H9 (cell line): ENCODE measurements at regions not wholly inside any gene's neighbourhood (a gene's known extent, or its start where the extent isn't known, plus 50 kb on each side); places are given as distances from the start of the nearest gene placed in this dataset.

Experiments
- DNase-seq: peaks from one replicate; pipeline ENCODE4 v3.0.0-alpha.2; 2017
- H2AFZ ChIP-seq: one replicate; pipeline ENCODE4 v1.6.1; 2013; ENCODE audit warnings: mild to moderate bottlenecking, low read length, control low read depth, moderate library complexity
- H2AK5ac ChIP-seq: 2 replicates; pipeline ENCODE4 v1.6.1; 2013; ENCODE audit warnings: low read length, control low read depth, mixed read lengths; ENCODE audit not compliant: insufficient read length
- H2BK120ac ChIP-seq: one replicate; pipeline ENCODE4 v1.6.1; 2013; ENCODE audit warnings: low read depth, mild to moderate bottlenecking, low read length, control low read depth, inconsistent platforms; ENCODE audit not compliant: poor library complexity, severe bottlenecking
- H2BK12ac ChIP-seq: 2 replicates; pipeline ENCODE4 v1.6.1; 2013; ENCODE audit warnings: low read length, control low read depth, mixed read lengths, low read depth; ENCODE audit not compliant: insufficient read length
- H2BK15ac ChIP-seq: 2 replicates; pipeline ENCODE4 v1.6.1; 2013; ENCODE audit warnings: low read depth, low read length, control low read depth
- H2BK20ac ChIP-seq: one replicate; pipeline ENCODE4 v1.6.1; 2013; ENCODE audit warnings: low read depth, mild to moderate bottlenecking, low read length, control low read depth, inconsistent platforms; ENCODE audit not compliant: poor library complexity, severe bottlenecking
- H2BK5ac ChIP-seq: 2 replicates; pipeline ENCODE4 v1.6.1; 2013; ENCODE audit warnings: low read length, control low read depth, mixed read lengths; ENCODE audit not compliant: insufficient read length
- H3K14ac ChIP-seq: 2 replicates; pipeline ENCODE4 v1.6.1; 2013; ENCODE audit warnings: low read length, control low read depth; ENCODE audit not compliant: insufficient read depth
- H3K18ac ChIP-seq: 2 replicates; pipeline ENCODE4 v1.6.1; 2013; ENCODE audit warnings: low read depth, mild to moderate bottlenecking, mixed read lengths, low read length, control low read depth; ENCODE audit not compliant: insufficient read length
- H3K23ac ChIP-seq: 2 replicates; pipeline ENCODE4 v1.6.1; 2013; ENCODE audit warnings: low read length, control low read depth, mixed read lengths, low read depth; ENCODE audit not compliant: insufficient read length
- H3K23me2 ChIP-seq: 2 replicates; pipeline ENCODE4 v1.6.1; 2013; ENCODE audit warnings: low read depth, mild to moderate bottlenecking, mixed read lengths, low read length, control low read depth; ENCODE audit not compliant: insufficient read length, poor library complexity, severe bottlenecking
- H3K27ac ChIP-seq: 2 replicates; pipeline ENCODE4 v1.5.1; 2013; ENCODE audit warnings: low read length, control low read depth, mixed read lengths, low read depth; ENCODE audit not compliant: insufficient read length
- H3K27me3 ChIP-seq: 2 replicates; pipeline ENCODE4 v1.6.1; 2013; ENCODE audit warnings: low read length, control low read depth, inconsistent platforms; ENCODE audit not compliant: insufficient read depth
- H3K4ac ChIP-seq: 2 replicates; pipeline ENCODE4 v1.6.1; 2013; ENCODE audit warnings: low read depth, mild to moderate bottlenecking, control low read depth, inconsistent platforms, low read length, moderate library complexity
- H3K4me1 ChIP-seq: 2 replicates; pipeline ENCODE4 v1.6.1; 2013; ENCODE audit warnings: low read length, control low read depth, inconsistent platforms; ENCODE audit not compliant: insufficient read depth
- H3K4me2 ChIP-seq: 2 replicates; pipeline ENCODE4 v1.6.1; 2013; ENCODE audit warnings: low read length, control low read depth, mixed read lengths; ENCODE audit not compliant: insufficient read length, insufficient read depth
- H3K56ac ChIP-seq: 2 replicates; pipeline ENCODE4 v1.6.1; 2013; ENCODE audit warnings: low read depth, mild to moderate bottlenecking, mixed read lengths, low read length, control low read depth; ENCODE audit not compliant: insufficient read length
- H3K79me1 ChIP-seq: 2 replicates; pipeline ENCODE4 v1.6.1; 2013; ENCODE audit warnings: low read depth, mild to moderate bottlenecking, moderate library complexity, low read length, control low read depth, inconsistent platforms; ENCODE audit not compliant: insufficient read depth, poor library complexity, severe bottlenecking
- H3K79me2 ChIP-seq: 2 replicates; pipeline ENCODE4 v1.6.1; 2013; ENCODE audit warnings: low read length, control low read depth, inconsistent platforms; ENCODE audit not compliant: insufficient read depth
- H3K9ac ChIP-seq: 2 replicates; pipeline ENCODE4 v1.6.1; 2013; ENCODE audit warnings: low read length, control low read depth, mixed read lengths; ENCODE audit not compliant: insufficient read length; ENCODE audit errors: extremely low read depth
- H3K9me3 ChIP-seq: one replicate; pipeline ENCODE4 v1.6.1; 2013; ENCODE audit warnings: low read depth, low read length, inconsistent platforms; ENCODE audit not compliant: control insufficient read depth
- H3T11ph ChIP-seq: one replicate; pipeline ENCODE4 v1.6.1; 2013; ENCODE audit warnings: mild to moderate bottlenecking, low read length, control low read depth, inconsistent platforms
- H4K20me1 ChIP-seq: one replicate; pipeline ENCODE4 v1.6.1; 2013; ENCODE audit not compliant: control insufficient read depth, insufficient read length, insufficient read depth
- H4K5ac ChIP-seq: 2 replicates; pipeline ENCODE4 v1.6.1; 2013; ENCODE audit warnings: low read depth, mild to moderate bottlenecking, mixed read lengths, low read length, control low read depth; ENCODE audit not compliant: insufficient read length
- H4K8ac ChIP-seq: replicated peaks from 2 replicates; pipeline ENCODE4 v1.6.1; 2013; ENCODE audit warnings: low read length, control low read depth, mixed read lengths, low read depth; ENCODE audit not compliant: insufficient read length
- H4K91ac ChIP-seq: 2 replicates; pipeline ENCODE4 v1.6.1; 2013; ENCODE audit warnings: low read depth, mild to moderate bottlenecking, moderate library complexity, mixed read lengths, low read length, control low read depth; ENCODE audit not compliant: insufficient read length
- H3K27ac Mint-ChIP-seq, 3 experiments: 2 replicates in 2 of 3; 3 replicates in 1 of 3; pipeline ENCODE4 v1.8.0; 2020 to 2021; ENCODE audit warnings: mixed read lengths in 3 of 3, mild to moderate bottlenecking in 1 of 3, moderate library complexity in 1 of 3
- H3K27me3 Mint-ChIP-seq: 2 replicates; pipeline ENCODE4 v1.8.0; 2021; ENCODE audit warnings: low read depth, mild to moderate bottlenecking, moderate library complexity, mixed read lengths
- H3K36me3 Mint-ChIP-seq, 3 experiments: 2 replicates in 2 of 3; 3 replicates in 1 of 3; pipeline ENCODE4 v1.8.0; 2020 to 2021; ENCODE audit warnings: low read depth in 3 of 3, mixed read lengths in 3 of 3; ENCODE audit not compliant: insufficient read depth in 1 of 3
- H3K4me1 Mint-ChIP-seq, 2 experiments: 2 replicates each; pipeline ENCODE4 v1.8.0; 2020; ENCODE audit warnings: mixed read lengths in 2 of 2
- H3K4me3 Mint-ChIP-seq, 2 experiments: 2 replicates in 1 of 2; 3 replicates in 1 of 2; pipeline ENCODE4 v1.8.0; 2020 to 2021; ENCODE audit warnings: mild to moderate bottlenecking in 2 of 2, mixed read lengths in 2 of 2, moderate library complexity in 1 of 2
- H3K9me3 Mint-ChIP-seq, 2 experiments: 2 replicates in 1 of 2; 3 replicates in 1 of 2; pipeline ENCODE4 v1.8.0; 2020; ENCODE audit warnings: mild to moderate bottlenecking in 2 of 2, mixed read lengths in 2 of 2, moderate library complexity in 1 of 2
- TF ChIP-seq, protein P1 (sequence below): fragments of 200-600 bp; sonication (generic); conservative IDR thresholded peaks from 3 replicates; pipeline ENCODE4 v1.8.0; 2021; ENCODE audit warnings: antibody characterized with exemption, mild to moderate bottlenecking

DNA sequence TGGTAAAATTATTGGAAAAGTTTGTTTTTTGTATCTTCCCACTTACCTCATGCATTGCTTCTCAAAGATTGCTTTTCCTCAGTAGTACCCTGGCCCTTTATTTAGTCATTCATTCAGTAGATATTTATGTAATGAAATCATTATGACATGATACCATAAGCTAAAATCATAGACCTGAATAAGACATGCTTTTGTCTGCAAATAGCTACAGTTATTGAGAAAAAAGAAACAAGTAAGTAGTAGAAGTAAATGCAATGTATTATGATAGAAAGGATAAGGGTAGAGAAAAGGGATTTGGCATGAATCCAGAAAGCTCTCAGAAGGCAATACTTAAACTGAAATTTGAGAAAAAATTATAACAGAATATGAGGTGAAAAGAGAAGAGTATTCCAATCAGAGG, 352.5 kb downstream of the GPM6A start:
- Histone ChIP-seq H3K56ac (no peak overlapping the region), H3T11ph (no peak overlapping the region), H3K79me2 (no peaks in the 10 kb centered on the region), H4K20me1 (no peaks in the 10 kb centered on the region), H3K23me2 (no peaks in the 10 kb centered on the region), H3K27ac (no peak overlapping the region), H3K4ac (no peak overlapping the region), H2AK5ac (no peak overlapping the region), H3K18ac (no peak overlapping the region), H2BK15ac (no peak overlapping the region), H4K91ac (no peak overlapping the region), H3K27me3 (no peaks in the 10 kb centered on the region), H3K79me1 (no peaks in the 10 kb centered on the region), H2BK12ac (no peak overlapping the region), H2BK5ac (no peak overlapping the region), H3K4me1 (no peaks in the 10 kb centered on the region; the same call in 1 of the 2 replicates), H3K23ac (no peak overlapping the region), H3K9me3 (peaks cover 5% of the 10 kb centered on the region), H4K8ac (no peak overlapping the region), H2BK120ac (no peak overlapping the region), H3K14ac (no peak overlapping the region), H4K5ac (no peak overlapping the region), H3K9ac (no peak overlapping the region), H2AFZ (no peak overlapping the region), H2BK20ac (no peak overlapping the region), H3K4me2 (no peak overlapping the region)
- TF ChIP-seq, protein P1, sequence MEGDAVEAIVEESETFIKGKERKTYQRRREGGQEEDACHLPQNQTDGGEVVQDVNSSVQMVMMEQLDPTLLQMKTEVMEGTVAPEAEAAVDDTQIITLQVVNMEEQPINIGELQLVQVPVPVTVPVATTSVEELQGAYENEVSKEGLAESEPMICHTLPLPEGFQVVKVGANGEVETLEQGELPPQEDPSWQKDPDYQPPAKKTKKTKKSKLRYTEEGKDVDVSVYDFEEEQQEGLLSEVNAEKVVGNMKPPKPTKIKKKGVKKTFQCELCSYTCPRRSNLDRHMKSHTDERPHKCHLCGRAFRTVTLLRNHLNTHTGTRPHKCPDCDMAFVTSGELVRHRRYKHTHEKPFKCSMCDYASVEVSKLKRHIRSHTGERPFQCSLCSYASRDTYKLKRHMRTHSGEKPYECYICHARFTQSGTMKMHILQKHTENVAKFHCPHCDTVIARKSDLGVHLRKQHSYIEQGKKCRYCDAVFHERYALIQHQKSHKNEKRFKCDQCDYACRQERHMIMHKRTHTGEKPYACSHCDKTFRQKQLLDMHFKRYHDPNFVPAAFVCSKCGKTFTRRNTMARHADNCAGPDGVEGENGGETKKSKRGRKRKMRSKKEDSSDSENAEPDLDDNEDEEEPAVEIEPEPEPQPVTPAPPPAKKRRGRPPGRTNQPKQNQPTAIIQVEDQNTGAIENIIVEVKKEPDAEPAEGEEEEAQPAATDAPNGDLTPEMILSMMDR, result no peak
- Mint-ChIP-seq H3K4me1 (peaks cover 10% of the 10 kb centered on the region in 2 experiments), H3K9me3 (peaks cover 10 to 16% of the 10 kb centered on the region in 2 experiments), H3K27me3 (no peaks in the 10 kb centered on the region), H3K4me3 (no peak overlapping the region), H3K36me3 (peaks cover 0 to 8% (median 7%) of the 10 kb centered on the region in 3 experiments; a peak in 6 of 7 replicates), H3K27ac (no peak overlapping the region)
- no peak for DNase-seq
